GM19240 (cell line): ENCODE measurements at regions not wholly inside any gene's neighbourhood (a gene's known extent, or its start where the extent isn't known, plus 50 kb on each side); places are given as distances from the start of the nearest gene placed in this dataset.

Experiments used
- DNase-seq: peaks from one replicate; pipeline ENCODE4 v3.0.0; 2011; ENCODE audit warnings: low spot score; ENCODE audit not compliant: insufficient read length

- peak; percentile 5 for DNase-seq
Measured at GRCh38 chr3:168165390-168166269, 69.9 kb upstream of the GOLIM4 start.

GRCh38 chr3:168162172-168162571 is 66.4 kb upstream of the GOLIM4 start:
- no peak for DNase-seq

- no peak for DNase-seq
Measured at GRCh38 chr3:168161696-168162095, 66.0 kb upstream of the GOLIM4 start.

GRCh38 chr3:168157903-168158302 is 62.2 kb upstream of the GOLIM4 start:
- no peak for DNase-seq

- DNase-seq = no peak
Measured at GRCh38 chr3:168157099-168157700, 61.5 kb upstream of the GOLIM4 start.

- DNase-seq = no peak
Measured at GRCh38 chr3:168156479-168156878, 60.8 kb upstream of the GOLIM4 start.

GRCh38 chr3:168155303-168155702 is 59.6 kb upstream of the GOLIM4 start:
- DNase-seq = no peak

GRCh38 chr3:168154089-168154488 is 58.4 kb upstream of the GOLIM4 start:
- DNase-seq = no peak

- DNase-seq = no peak
Measured at GRCh38 chr3:168152149-168152548, 56.4 kb upstream of the GOLIM4 start.
